ENCODE measurements at regions not wholly inside any gene's neighbourhood (a gene's known extent, or its start where the extent isn't known, plus 50 kb on each side); places are given as distances from the start of the nearest gene placed in this dataset.

DNA sequence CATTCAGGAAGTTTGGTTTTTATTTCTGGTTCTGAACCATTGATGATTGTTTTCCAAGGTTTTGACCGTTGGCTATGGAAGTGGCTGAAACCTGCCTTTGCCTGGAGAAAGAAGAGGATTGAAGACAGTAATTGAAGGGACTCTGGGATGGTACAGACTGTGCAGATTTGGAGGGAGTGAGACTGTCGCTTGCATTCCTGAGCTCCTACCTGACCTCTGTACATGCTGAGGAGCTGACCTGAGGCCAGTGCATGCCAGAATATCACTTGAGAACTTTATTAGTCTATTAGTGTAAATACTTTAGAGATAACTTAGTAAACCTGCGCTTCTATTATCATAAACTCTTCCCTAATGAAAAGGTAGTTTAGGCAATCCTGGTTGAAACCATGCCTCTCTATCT is 276.4 kb downstream of the IRS2 start:
- no peak for DNase-seq

DNA sequence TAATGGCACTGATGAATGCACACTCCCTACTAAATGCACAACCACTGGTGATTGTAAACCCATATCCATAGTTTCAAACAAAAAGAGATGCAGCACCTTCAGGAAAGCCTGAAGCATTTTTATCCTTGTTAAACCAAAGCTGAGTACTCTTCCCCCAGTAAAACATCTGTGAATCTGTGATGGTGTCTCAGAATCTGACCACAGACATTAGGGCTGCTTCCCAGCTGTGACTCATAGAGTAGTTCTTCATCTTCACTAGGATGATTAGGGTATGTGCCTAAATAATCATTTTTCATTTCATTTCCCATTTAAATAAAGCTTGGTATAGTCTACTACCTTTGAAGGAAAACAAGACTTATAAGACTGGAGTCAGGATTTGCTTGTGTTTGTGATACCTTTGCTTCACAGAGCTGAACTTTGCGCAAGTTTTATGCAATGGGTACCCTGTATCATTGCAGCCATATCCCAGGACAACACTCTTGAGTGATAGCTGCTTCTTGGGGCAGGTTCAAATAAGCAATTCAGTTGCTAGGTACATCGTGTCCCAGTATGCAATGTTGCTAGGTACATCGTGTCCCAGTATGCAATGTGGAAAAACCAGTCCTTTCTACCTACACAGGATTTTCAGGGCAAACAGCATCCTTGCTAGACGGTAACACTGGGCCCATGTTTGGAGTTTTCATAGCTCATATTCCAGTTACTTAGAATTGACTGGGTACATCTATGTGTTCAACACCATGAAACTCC is 277.1 kb downstream of the IRS2 start:
- no peak for DNase-seq

GRCh38 chr13:109500146-109500773 is 286.1 kb downstream of the IRS2 start:
- peak; percentile 22 for DNase-seq

DNA sequence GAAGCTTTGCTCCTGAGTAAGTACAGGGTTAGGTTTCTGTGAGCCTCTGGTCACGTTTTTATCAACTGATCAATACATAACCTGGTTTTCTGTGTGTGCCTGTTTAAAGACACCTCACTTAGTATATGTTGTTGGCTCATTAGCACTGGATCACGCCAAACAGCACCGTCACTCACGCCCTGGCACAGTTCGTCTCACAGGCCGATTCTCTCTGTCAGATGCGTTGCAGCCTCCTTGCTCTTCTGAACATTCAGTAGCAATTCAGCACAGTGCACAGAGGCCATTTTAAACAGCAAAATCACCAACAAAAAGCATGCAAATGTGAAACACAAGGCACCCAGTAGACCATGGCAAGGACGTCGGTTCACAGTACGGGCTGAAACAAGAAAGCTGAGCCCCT is 288.5 kb downstream of the IRS2 start:
- DNase-seq, result no peak

DNA sequence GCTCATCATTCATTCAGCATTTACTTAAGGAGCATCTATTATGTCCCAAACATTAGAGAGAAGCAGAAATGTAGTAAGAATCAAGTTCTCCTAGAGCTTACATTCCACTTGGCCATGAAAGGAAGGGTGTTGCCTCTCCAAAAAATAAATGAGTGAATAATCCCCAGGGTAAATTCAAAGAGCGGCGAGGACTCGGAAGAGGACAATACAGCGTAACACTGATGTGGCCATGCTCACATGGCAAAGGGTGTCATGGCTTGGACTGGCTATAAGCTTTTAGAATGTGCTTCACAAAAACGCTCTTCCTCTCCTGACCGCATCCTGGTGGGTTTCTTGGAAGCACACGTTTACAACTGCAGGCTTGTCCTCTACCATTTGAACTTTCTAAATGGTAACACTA is 290.2 kb downstream of the IRS2 start:
- DNase-seq, result no peak

DNA sequence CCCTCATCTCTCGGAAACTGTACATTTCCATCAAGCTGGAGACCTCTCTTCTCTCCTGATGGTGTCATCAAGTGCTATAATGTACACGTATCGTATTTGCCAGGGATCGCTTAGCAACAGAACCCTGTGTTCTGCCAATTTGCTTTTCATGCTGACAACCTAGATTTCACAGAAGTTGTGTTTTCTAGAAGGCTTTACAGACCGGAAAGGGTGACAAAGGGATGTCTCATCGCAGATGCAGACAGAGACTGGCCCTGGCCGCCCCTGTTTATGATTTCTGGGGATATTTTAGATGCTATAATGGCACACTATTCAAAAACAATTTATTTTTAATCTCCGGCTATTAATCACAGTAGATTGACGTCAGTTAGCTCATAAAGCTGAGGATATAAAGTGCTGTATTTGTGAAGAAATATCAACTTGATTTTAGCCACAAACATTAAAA is 291.4 kb downstream of the IRS2 start:
- DNase-seq, result peak; percentile 57

- no peak for DNase-seq
Observed at GRCh38 chr13:109485136-109485794, 301.1 kb downstream of the IRS2 start.

DNA sequence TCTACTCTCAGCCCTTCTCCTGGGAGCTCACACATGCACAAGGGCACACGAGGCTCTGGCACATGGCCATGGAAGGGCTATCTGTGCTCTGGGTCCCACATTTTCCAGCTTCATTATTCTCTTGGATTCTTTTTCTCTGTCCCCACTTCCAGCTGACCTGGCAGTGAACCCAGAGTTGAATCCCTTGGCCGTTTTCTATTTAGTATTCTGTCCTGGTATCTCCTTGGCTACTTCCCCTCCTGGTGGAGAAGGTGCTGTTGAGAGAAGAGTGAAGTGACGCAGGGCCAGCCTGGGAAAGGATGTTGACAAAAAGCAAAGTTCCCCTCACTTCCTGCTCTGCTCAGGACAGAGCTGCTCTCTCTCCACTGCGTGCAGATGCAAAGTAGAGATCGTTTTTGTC is 303.1 kb downstream of the IRS2 start:
- DNase-seq, result no peak

DNA sequence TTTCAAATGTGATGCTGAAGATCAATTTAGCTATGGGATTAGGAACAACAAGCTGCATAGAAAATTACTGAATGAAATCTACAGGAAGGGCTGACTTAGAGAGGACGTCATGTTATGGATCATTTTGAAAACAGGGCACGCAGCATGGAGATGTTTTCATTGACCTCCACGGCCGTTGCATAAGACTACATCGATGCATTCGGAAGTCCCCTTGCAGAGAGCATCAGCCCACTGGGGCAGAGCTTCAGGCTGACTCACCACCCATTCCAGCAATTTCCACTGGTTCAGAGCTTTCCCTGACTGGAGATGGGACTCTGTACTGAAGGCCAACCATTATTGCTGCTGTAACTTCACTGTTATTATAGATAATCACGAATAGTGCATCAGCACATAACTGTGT is 305.3 kb downstream of the IRS2 start:
- no peak for DNase-seq

GRCh38 chr13:109480011-109480955 is 306.1 kb downstream of the IRS2 start:
- DNase-seq, result no peak

GRCh38 chr13:109479534-109479933 is 306.8 kb downstream of the IRS2 start:
- no peak for DNase-seq

DNA sequence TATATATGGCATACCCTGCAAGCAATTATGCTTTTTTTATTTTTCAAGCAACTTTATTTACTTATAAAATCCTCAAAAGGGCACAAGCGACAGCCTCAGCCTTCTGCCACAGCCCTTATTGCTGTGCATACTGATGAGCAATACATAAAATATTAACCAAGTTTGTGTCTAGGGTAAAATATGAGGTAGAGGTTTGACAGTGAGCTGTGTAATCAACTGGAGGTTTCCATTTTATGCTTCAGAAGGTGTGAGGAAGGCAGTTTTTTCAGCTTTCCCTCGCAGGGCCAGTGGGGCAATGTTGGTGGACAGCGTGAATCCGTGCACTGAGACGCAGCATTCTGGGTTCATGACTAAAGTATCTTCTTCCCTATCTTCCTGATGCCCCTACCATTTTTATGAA is 310.4 kb downstream of the IRS2 start:
- no peak for DNase-seq

DNA sequence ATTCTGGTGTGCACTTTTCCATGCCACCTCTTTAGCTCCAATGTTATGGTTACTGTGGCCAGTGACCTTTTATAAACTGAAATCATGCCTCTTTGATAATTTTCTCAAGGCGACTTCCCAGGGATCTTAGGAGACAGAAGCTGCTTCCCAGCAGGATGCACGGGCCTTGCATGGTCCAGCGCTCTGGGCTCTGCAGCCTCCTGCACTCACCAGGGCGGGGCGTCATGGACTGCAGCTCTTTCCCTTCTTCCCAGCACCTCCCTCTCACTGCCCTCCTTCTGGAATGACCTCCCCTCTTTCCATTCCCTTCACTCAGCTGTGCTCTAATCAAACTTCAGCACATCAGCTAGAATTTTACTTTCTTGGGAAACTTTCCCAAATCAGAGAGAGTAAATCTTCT is 318.3 kb downstream of the IRS2 start:
- no peak for DNase-seq

- DNase-seq, result no peak
Observed at GRCh38 chr13:109465148-109465547, 321.2 kb downstream of the IRS2 start.

DNA sequence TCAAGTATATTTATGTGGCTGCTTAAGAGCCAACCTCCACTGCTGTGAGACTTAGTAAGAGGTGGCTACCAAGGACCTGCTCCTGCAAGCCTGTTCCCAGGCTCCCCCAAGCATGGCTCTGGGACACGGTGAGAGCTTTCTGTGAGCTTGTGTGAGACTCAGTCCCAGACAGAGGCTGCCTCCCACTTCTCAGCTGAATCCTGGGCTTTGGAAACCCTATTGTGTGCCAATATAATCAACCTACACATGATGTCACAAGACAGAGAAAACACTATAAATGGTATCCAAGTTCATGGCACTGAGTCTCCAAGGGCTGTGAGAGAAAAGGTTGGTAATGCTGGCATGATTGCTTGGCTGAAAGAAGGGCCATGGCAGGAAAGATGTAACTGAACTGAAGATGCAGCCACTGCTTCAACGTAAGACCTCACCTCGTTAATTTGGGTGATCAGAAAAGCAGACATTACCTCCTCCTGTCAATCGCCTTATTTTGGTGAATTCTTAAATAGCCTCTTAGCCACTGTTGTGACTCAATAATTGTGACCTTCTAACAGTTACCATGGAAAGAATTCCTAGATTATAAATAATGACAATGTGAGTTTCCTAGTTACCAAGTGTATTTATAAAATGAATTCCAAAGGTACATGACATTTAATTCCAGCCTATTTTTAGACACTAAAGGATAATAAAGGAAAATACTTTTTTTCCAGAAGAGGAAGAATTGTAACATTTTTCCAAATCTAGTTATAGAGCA is 332.0 kb downstream of the IRS2 start:
- no peak for DNase-seq

- no peak for DNase-seq
Observed at GRCh38 chr13:109451726-109452125, 334.7 kb downstream of the IRS2 start.

- no peak for DNase-seq
Observed at GRCh38 chr13:109448629-109449028, 337.8 kb downstream of the IRS2 start.

DNA sequence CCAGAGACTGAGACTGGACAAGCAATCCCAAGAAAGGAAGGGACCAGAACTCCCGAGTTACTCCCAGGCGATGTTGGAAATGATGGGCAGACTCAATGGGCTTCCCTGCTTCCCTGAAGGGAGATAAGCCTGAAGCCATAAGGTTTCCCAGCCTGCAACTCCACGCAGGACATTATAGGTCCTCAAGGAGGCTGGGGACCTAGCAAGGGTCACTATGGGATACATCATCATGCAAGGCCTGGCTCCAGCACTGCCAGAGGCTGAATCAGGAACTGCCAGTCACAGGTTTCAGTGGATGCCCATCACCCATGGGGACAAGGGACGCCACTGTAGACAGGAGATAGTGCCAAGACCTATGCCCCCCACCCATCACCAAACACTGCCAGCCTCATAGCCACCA is 338.7 kb downstream of the IRS2 start:
- DNase-seq, result no peak

GRCh38 chr13:109440320-109440719 is 346.1 kb downstream of the IRS2 start:
- no peak for DNase-seq

- no peak for DNase-seq
Observed at GRCh38 chr13:109439813-109440212, 346.6 kb downstream of the IRS2 start.

DNA sequence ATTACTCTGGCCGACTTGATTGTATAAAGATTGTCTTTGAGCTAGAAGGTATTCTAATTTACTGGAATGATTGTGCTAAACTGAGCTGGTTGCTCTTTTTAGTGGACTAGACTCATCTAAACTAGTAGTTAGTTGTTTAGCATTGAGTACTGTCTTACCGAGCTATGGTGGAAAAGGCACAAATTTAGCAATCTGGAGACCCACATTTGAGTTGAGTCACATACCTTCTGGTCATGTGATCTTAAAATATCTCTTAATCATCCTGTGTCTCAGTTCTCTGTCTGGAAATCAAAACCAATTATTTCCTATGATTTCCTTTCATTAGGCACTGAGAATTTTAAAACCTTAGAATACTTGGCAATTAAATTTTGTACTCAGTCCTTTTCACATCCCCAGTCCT is 349.5 kb downstream of the IRS2 start:
- no peak for DNase-seq
